ENCODE measurements at regions not wholly inside any gene's neighbourhood (a gene's known extent, or its start where the extent isn't known, plus 50 kb on each side); places are given as distances from the start of the nearest gene placed in this dataset.

GRCh38 chr11:62025487-62026105 lies 58.2 kb upstream of the FTH1 start (continued):
- TF ChIP-seq FOXP1 (CRISPR knock-in tag; IDR thresholded peaks at IDR 0.05) (no peak; the same call in none of the 2 replicates), CEBPB (tag; IDR thresholded peaks at IDR 0.05) (peak; percentile 99), MYC (IDR thresholded peaks at IDR 0.05; ENCODE audit: low read depth, low read length) (peak; percentile 95), MYC (CRISPR knock-in tag; IDR thresholded peaks at IDR 0.05; ENCODE audit: borderline replicate concordance, low read depth) (no peak), HNRNPK (IDR thresholded peaks at IDR 0.05; ENCODE audit: low read depth, low read length, poor library complexity, severe bottlenecking) (no peak), SMC3 (conservative IDR thresholded peaks at IDR 0.05; ENCODE audit: insufficient read depth, low read depth, low read length) (no peak; the same call in 1 of the 2 replicates), KAT8 (IDR thresholded peaks at IDR 0.05; ENCODE audit: low read depth) (no peak), POLR3A (IDR thresholded peaks at IDR 0.05; ENCODE audit: borderline replicate concordance, extremely low read depth, insufficient read depth, insufficient read length) (no peak), MTA2 (IDR thresholded peaks at IDR 0.05; ENCODE audit: low read depth) (peak; percentile 47; the same call in 1 of the 2 replicates)
- TF ChIP-seq, protein P1, sequence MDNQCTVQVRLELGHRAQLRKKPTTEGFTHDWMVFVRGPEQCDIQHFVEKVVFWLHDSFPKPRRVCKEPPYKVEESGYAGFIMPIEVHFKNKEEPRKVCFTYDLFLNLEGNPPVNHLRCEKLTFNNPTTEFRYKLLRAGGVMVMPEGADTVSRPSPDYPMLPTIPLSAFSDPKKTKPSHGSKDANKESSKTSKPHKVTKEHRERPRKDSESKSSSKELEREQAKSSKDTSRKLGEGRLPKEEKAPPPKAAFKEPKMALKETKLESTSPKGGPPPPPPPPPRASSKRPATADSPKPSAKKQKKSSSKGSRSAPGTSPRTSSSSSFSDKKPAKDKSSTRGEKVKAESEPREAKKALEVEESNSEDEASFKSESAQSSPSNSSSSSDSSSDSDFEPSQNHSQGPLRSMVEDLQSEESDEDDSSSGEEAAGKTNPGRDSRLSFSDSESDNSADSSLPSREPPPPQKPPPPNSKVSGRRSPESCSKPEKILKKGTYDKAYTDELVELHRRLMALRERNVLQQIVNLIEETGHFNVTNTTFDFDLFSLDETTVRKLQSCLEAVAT (IDR thresholded peaks at IDR 0.05): peak; percentile 16 to 80; a peak in 3 of 4 replicates
- TF ChIP-seq, protein P2, sequence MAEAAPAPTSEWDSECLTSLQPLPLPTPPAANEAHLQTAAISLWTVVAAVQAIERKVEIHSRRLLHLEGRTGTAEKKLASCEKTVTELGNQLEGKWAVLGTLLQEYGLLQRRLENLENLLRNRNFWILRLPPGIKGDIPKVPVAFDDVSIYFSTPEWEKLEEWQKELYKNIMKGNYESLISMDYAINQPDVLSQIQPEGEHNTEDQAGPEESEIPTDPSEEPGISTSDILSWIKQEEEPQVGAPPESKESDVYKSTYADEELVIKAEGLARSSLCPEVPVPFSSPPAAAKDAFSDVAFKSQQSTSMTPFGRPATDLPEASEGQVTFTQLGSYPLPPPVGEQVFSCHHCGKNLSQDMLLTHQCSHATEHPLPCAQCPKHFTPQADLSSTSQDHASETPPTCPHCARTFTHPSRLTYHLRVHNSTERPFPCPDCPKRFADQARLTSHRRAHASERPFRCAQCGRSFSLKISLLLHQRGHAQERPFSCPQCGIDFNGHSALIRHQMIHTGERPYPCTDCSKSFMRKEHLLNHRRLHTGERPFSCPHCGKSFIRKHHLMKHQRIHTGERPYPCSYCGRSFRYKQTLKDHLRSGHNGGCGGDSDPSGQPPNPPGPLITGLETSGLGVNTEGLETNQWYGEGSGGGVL (CRISPR knock-in tag; IDR thresholded peaks at IDR 0.05): no peak
